Keratinocyte (primary cell): ENCODE measurements at regions not wholly inside any gene's neighbourhood (a gene's known extent, or its start where the extent isn't known, plus 50 kb on each side); places are given as distances from the start of the nearest gene placed in this dataset.

Source experiments
- DNase-seq: peaks from one replicate; pipeline ENCODE4 v3.0.0-alpha.2; 2011; ENCODE audit warnings: low read depth, missing footprints, low spot score
- FAIRE-seq: peaks from 2 replicates; lab custom pipeline; 2011; peaks lifted over from hg19 to GRCh38; lab: Jason Lieb, UNC
- H2AFZ ChIP-seq: 2 replicates; pipeline ENCODE4 v1.6.0; 2012; ENCODE audit warnings: low read length, control low read depth, inconsistent platforms; ENCODE audit not compliant: control insufficient read depth
- H3K27ac ChIP-seq: 2 replicates; pipeline ENCODE4 v1.5.1; 2011; ENCODE audit warnings: low read length; ENCODE audit not compliant: control insufficient read depth, insufficient read depth
- H3K27me3 ChIP-seq: 3 replicates; pipeline ENCODE4 v1.6.0; 2011; ENCODE audit warnings: low read length; ENCODE audit not compliant: control insufficient read depth, insufficient read depth; ENCODE audit errors: extremely low read depth
- H3K36me3 ChIP-seq, 2 experiments: 2 replicates in 1 of 2; 3 replicates in 1 of 2; pipeline ENCODE4 v1.5.1; 2011; ENCODE audit warnings: low read length in 2 of 2, mild to moderate bottlenecking in 1 of 2; ENCODE audit not compliant: control insufficient read depth in 2 of 2, insufficient read depth in 2 of 2; ENCODE audit errors: extremely low read depth in 1 of 2
- H3K4me1 ChIP-seq: 3 replicates; pipeline ENCODE4 v1.5.1; 2011; ENCODE audit warnings: low read length; ENCODE audit not compliant: control insufficient read depth, insufficient read depth; ENCODE audit errors: extremely low read depth
- H3K4me2 ChIP-seq: 3 replicates; pipeline ENCODE4 v1.6.0; 2011; ENCODE audit warnings: low read depth, low read length; ENCODE audit not compliant: control insufficient read depth, insufficient read depth; ENCODE audit errors: extremely low read depth
- H3K4me3 ChIP-seq, 3 experiments: fragments of 200-600 bp in 1 of 3; sonication (generic) in 1 of 3; 2 replicates in 2 of 3; 3 replicates in 1 of 3; pipeline ENCODE4 v1.5.1; 2011 to 2016; ENCODE audit warnings: low read length in 3 of 3, mild to moderate bottlenecking in 3 of 3, control low read depth in 2 of 3, inconsistent platforms in 1 of 3, low read depth in 1 of 3, mixed read lengths in 1 of 3, mixed run types in 1 of 3, moderate library complexity in 1 of 3; ENCODE audit not compliant: control insufficient read depth in 2 of 3, insufficient read depth in 2 of 3; ENCODE audit errors: extremely low read depth in 1 of 3
- H3K79me2 ChIP-seq: 2 replicates; pipeline ENCODE4 v1.6.0; 2012; ENCODE audit warnings: low read length; ENCODE audit not compliant: control insufficient read depth, insufficient read depth
- H3K9ac ChIP-seq: 3 replicates; pipeline ENCODE4 v1.6.0; 2011; ENCODE audit warnings: low read length; ENCODE audit not compliant: control insufficient read depth, insufficient read depth; ENCODE audit errors: extremely low read depth
- H3K9me1 ChIP-seq: 3 replicates; pipeline ENCODE4 v1.6.0; 2011; ENCODE audit warnings: low read length; ENCODE audit not compliant: control insufficient read depth, insufficient read depth; ENCODE audit errors: extremely low read depth
- H3K9me3 ChIP-seq: 2 replicates; pipeline ENCODE4 v1.5.1; 2012; ENCODE audit warnings: low read depth, low read length; ENCODE audit not compliant: control insufficient read depth
- H4K20me1 ChIP-seq: 3 replicates; pipeline ENCODE4 v1.6.0; 2011; ENCODE audit warnings: low read length; ENCODE audit not compliant: control insufficient read depth, insufficient read depth; ENCODE audit errors: extremely low read depth
- EZH2 ChIP-seq: IDR thresholded peaks from one replicate; pipeline ENCODE4 v1.6.1; 2012; ENCODE audit warnings: inconsistent platforms, mild to moderate bottlenecking, low read length, moderate library complexity
- dilution Hi-C: fragments of 300-500 bp; cut with MboI; formaldehyde crosslinking; loops from one replicate; pipeline ENCODE4 v1.7.0; 2020; ENCODE audit warnings: low sequenced_read_pairs; ENCODE audit not compliant: extremely low pct_ligation_motif_present
- TF ChIP-seq, protein P1 (sequence below), 3 experiments: IDR thresholded peaks in 1 of 3; conservative IDR thresholded peaks in 1 of 3; optimal IDR thresholded peaks in 1 of 3; 2 replicates in 2 of 3; 3 replicates in 1 of 3; pipeline versions ENCODE3 to v1.5.1; 2011; ENCODE audit warnings: low read length in 3 of 3, mild to moderate bottlenecking in 3 of 3, moderate library complexity in 2 of 3, control low read depth in 1 of 3, inconsistent platforms in 1 of 3; ENCODE audit not compliant: insufficient read depth in 2 of 3; ENCODE audit errors: extremely low read depth in 1 of 3

DNA sequence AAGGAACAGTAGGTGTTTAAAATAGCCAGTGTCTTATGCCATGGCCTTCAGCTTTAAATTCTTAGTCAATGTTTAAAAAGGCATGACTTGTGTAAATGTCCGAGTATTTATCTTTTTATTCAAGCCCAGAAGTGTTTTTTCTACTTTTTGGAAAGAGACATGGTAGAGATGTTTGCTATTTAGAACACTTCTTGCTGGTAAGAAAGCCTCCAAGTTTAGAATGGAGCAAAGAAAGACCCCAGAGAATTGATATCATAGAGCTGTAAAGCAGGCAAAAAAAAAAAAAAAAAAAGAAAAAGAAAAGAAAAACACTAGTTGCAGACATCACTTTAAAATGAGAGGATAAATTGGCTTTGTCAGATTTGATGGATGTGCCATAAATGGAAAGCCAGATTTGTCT, 375.1 kb downstream of the TMEM167A start:
- DNase-seq = no peak
- Histone ChIP-seq H3K9ac (no peak overlapping the region), H3K79me2 (no peaks in the 10 kb centered on the region), H4K20me1 (no peaks in the 10 kb centered on the region), H2AFZ (no peak overlapping the region), H3K36me3 (no peaks in the 10 kb centered on the region), H3K4me2 (no peak overlapping the region), H3K4me3 (no peak overlapping the region), H3K4me1 (no peaks in the 10 kb centered on the region), H3K9me1 (no peaks in the 10 kb centered on the region), H3K27me3 (no peaks in the 10 kb centered on the region), H3K9me3 (no peaks in the 10 kb centered on the region), H3K27ac (no peak overlapping the region)
- dilution Hi-C loops = no loop called here
- FAIRE-seq = no peak
- TF ChIP-seq EZH2 = no peak

DNA sequence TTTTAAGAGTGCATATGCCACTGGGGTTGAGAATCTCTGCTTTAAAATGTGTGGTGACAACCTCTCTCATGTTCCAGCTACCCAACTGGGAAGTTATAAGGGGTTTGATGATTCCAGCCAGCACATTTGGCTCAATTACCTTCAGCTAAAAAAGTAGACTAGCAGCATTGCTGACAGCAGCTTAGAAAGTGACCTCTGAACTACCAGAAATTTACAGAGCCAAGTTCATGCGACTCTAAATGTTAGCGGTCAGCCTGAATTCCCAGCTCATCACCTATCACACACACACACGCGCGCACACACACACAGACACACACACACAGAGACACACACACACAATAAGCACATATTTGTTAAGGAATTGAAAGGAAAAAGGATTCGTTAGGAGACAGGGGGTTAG, 377.5 kb downstream of the TMEM167A start:
- Histone ChIP-seq H3K27ac (no peak overlapping the region), H4K20me1 (no peaks in the 10 kb centered on the region), H3K4me2 (no peak overlapping the region), H3K4me1 (no peaks in the 10 kb centered on the region), H3K9ac (no peak overlapping the region), H3K36me3 (no peaks in the 10 kb centered on the region), H3K79me2 (no peaks in the 10 kb centered on the region), H3K27me3 (no peaks in the 10 kb centered on the region), H3K9me1 (no peaks in the 10 kb centered on the region), H3K4me3 (no peak overlapping the region), H3K9me3 (no peaks in the 10 kb centered on the region), H2AFZ (no peak overlapping the region)
- dilution Hi-C loops = no loop called here
- DNase-seq (no peak), FAIRE-seq (no peak)
- TF ChIP-seq, protein P1, sequence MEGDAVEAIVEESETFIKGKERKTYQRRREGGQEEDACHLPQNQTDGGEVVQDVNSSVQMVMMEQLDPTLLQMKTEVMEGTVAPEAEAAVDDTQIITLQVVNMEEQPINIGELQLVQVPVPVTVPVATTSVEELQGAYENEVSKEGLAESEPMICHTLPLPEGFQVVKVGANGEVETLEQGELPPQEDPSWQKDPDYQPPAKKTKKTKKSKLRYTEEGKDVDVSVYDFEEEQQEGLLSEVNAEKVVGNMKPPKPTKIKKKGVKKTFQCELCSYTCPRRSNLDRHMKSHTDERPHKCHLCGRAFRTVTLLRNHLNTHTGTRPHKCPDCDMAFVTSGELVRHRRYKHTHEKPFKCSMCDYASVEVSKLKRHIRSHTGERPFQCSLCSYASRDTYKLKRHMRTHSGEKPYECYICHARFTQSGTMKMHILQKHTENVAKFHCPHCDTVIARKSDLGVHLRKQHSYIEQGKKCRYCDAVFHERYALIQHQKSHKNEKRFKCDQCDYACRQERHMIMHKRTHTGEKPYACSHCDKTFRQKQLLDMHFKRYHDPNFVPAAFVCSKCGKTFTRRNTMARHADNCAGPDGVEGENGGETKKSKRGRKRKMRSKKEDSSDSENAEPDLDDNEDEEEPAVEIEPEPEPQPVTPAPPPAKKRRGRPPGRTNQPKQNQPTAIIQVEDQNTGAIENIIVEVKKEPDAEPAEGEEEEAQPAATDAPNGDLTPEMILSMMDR (optimal IDR thresholded peaks at IDR 0.05 in 1 of 3, IDR thresholded peaks at IDR 0.05 in 1 of 3, conservative IDR thresholded peaks at IDR 0.05 in 1 of 3; ENCODE audit: extremely low read depth in 1 of 3, insufficient read depth in 2 of 3, low read length in 3 of 3) = no peak
- no peak for TF ChIP-seq EZH2

DNA sequence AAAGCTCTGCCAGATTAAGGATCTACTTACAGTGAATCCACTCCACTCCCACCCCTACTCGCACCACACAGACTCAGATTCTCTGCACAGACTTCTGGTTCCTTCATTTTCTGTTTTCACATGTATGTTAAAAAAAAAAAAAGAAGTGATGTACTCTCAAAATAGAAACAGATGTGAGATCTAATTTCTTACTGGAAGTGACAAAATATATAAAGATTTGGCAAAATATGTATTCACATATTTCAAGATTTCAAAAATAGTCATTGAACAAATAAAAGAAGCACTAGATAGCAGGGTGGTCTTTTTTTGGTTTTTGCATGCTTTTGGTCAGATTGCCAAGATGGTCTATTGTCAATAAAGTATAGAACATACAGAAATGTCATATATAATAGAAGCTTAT, 379.2 kb downstream of the TMEM167A start:
- H3K9me3 ChIP-seq = no peaks in the 10 kb centered on the region
- H3K27ac ChIP-seq = no peak overlapping the region
- H2AFZ ChIP-seq = no peak overlapping the region
- no peaks in the 10 kb centered on the region for H3K9me1 ChIP-seq
- no peak for TF ChIP-seq EZH2
- TF ChIP-seq, protein P1 (optimal IDR thresholded peaks at IDR 0.05 in 1 of 3, IDR thresholded peaks at IDR 0.05 in 1 of 3, conservative IDR thresholded peaks at IDR 0.05 in 1 of 3; ENCODE audit: extremely low read depth in 1 of 3, insufficient read depth in 2 of 3, low read length in 3 of 3) = no peak
- H3K79me2 ChIP-seq = no peaks in the 10 kb centered on the region
- DNase-seq = no peak
- H4K20me1 ChIP-seq = no peaks in the 10 kb centered on the region
- no peak overlapping the region for H3K4me2 ChIP-seq
- no peaks in the 10 kb centered on the region for H3K27me3 ChIP-seq
- dilution Hi-C loops = no loop called here
- no peak overlapping the region for H3K4me3 ChIP-seq
- no peak for FAIRE-seq
- no peak overlapping the region for H3K9ac ChIP-seq
- no peaks in the 10 kb centered on the region for H3K36me3 ChIP-seq
- no peaks in the 10 kb centered on the region for H3K4me1 ChIP-seq
